Umbilical cord (tissue), 1 donor: ENCODE measurements at regions not wholly inside any gene's neighbourhood (a gene's known extent, or its start where the extent isn't known, plus 50 kb on each side); places are given as distances from the start of the nearest gene placed in this dataset.
"Not testable (repeated sequence)": the region's sequence is repeated elsewhere in the genome, so short reads cannot be mapped to it uniquely, and the experiment has no call there.

Source experiments
- DNase-seq: peaks from one replicate; pipeline ENCODE4 v3.0.0-alpha.2; 2015; ENCODE audit warnings: low spot score

- DNase-seq, result not testable (repeated sequence)
Observed at GRCh38 chr7:76851617-76852016, 180.5 kb downstream of the SPDYE17 start.

DNA sequence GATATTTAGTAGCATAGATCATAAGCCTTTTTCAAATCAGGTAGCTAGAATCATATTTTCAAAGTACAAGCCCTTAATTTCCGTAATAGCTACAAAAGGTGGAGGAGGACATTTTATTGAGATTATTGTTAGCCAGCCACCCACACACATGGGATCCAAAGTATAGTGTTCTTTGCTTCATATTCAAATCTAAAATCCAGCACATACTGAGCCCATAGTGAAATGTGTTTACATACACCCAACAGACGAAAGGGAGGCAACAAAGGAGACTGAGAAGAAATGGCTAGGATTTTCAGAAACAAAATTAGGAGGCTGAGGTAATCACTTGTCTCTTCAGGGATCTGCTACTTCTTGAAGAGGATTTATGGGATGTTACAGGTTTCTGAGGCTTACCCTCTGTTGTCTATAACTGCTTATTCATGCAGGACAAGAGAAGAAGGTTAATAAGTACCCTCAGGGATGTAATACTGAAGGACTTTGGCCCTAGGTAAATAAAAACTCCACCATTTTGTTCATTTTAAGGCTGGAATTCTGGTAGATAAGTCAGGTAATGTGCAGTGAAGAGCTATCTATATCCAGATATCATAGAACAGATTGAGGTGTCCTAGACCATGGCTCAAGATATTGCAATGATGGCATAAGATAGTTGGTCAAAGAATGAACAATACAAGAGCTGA lies 182.1 kb downstream of the SPDYE17 start:
- not testable (repeated sequence) for DNase-seq

DNA sequence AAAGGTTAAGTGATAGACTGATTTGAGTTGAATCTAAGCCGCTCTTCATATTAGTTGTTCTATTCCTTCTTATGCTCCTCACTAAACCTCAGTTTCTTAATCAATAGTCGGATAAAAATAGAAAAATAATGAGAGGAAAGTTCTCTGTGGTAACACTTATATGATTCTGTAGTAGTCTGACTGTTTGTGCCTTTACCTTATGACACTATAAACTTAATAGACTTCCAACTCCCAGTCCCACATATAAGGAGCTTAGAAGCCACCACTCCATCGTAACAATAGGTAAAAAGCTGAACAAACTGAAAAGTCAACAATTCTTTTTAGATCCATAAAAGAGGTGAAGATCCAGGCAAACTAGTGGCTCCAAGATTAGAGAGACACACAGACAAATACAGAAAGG lies 192.3 kb downstream of the SPDYE17 start:
- DNase-seq, result not testable (repeated sequence)

DNA sequence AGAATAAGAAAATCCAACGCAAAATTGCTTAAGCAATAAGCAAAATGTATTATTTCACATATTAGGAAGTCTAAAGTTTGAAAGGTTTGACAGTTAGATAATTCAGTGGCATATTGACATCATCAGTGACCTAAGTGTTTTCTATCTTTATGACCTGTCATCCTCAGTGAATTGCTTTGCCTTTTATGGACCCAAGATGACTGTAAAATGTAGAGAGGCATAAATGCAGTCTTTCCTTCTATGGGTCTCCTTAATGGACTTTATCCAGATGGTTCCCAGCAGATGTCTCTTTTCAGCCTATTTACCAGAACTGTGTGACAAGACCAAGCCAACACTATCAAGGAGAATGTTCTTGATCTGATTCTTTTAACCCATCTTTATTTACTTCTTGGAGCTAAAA lies 192.9 kb downstream of the SPDYE17 start:
- DNase-seq, result not testable (repeated sequence)

- DNase-seq, result not testable (repeated sequence)
Observed at GRCh38 chr7:76838357-76838756, 193.8 kb downstream of the SPDYE17 start.

DNA sequence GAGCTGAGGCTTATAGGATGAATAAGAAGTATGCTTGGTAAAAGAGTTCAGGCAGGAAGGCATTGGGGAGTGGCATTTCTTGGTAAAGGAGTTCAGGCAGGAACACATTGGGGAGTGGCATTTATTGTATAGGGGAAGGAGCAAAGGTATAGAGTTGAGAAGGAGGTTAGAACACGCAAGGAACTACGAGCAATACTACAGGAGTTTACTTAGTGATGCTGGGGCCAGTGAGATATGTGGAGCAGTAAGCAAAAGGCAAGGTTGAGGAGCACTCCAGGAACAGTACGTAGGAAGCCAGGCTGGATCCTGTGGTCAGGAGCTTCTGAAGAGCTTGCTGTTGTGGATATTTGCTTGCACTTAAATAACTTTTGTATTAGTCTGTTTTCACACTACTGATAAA lies 202.2 kb upstream of the POMZP3 start:
- not testable (repeated sequence) for DNase-seq

DNA sequence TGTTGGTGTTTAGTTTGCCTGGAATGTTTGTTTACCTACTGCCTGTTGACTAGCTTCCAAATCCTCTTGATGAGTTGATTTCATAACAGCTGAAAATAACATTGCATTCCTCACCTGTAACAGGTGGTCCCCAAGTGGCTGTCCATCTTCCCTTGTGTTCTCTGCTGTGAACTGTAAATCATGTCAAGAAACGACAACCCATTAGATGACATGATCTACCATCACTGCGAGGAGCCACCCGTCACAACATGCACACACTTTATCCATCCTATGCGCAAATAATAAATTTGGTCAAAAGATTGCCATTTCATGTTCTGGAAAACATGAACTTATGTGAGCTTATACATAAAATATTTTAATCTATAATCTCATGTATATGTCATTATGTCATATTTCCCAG lies 199.1 kb upstream of the POMZP3 start:
- not testable (repeated sequence) for DNase-seq

GRCh38 chr7:76809856-76810255 lies 182.8 kb upstream of the POMZP3 start:
- not testable (repeated sequence) for DNase-seq

GRCh38 chr7:76807588-76808100 lies 180.6 kb upstream of the POMZP3 start:
- not testable (repeated sequence) for DNase-seq

- DNase-seq, result not testable (repeated sequence)
Observed at GRCh38 chr7:76806460-76806859, 179.4 kb upstream of the POMZP3 start.

DNA sequence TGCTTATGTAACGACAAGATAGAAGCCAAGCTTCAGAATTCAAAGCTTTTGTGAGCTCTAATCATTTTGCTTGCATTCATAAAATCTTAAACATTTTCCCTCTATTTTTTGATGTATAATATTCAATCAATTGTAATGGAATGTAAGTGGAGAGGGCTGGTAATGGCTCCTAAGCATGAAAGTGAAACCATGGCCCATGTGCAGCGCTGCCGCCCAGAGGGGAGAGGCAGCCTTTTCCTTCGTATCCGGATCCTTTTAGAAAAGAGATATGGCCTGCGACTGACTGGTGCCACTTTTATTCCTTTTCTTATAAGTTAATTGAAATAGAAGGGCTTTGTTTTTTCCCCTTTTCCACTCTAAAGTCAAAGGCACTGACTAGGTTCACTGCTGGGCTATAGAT lies 178.9 kb upstream of the POMZP3 start:
- peak; percentile 20 for DNase-seq

DNA sequence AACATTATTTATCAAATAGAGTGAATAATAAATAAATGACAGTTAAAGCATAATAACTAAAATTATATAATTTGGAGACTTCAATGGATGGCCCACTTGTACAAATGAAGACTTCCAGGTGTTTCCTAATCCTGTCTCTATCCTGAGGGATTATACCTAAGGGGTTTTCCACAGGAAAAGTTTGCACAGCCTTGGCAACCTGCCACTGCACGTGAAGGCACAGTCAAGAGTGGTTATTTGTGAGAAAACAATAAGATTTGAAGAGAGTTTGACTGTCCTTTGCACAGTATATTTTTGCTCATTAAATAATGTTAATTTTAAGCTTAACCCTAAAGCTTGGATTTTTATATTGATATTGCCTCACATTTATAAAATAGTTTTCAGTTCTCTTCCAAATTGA lies 178.2 kb upstream of the POMZP3 start:
- not testable (repeated sequence) for DNase-seq

- DNase-seq, result not testable (repeated sequence)
Observed at GRCh38 chr7:76797639-76798038, 170.6 kb upstream of the POMZP3 start.

- not testable (repeated sequence) for DNase-seq
Observed at GRCh38 chr7:76780693-76781092, 153.6 kb upstream of the POMZP3 start.

GRCh38 chr7:76774279-76774678 lies 147.2 kb upstream of the POMZP3 start:
- DNase-seq, result not testable (repeated sequence)

DNA sequence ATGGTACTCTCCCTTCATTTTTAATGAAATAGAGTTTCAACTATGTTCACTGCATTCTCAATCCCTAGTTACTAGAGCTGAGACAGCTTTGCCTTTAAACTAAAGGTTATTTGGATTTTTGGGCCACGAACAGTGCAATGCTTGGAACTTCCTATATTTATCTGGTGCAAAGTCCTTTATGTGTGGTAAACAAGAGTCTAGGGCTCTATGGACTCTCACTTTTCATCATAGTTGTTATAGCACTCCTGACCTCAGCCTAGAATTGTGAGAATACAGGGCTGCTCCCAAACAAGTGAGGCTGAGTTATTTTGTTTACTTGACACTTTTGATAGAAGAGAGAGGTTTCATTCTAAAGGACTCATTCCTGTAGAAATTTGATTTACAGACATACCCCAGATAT lies 144.9 kb upstream of the POMZP3 start:
- not testable (repeated sequence) for DNase-seq

DNA sequence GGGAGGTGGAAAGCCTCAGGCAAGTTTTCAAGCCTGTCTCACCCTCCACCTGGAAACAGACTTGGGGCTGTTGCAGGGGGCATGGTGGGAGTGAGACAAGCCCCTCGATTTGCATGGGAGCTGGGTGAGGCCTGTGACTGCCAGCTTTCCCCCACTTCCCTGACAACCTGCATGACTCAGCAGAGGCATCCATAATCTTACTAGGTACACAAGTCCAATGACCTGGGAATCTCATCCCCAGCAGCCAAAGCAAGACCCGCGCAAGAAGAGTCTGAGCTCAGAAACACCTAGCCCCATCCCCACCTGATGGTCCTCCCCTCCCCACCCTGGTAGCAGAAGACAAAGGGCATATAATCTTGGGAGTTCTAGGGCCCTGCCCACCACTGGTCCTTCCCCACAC lies 136.9 kb upstream of the POMZP3 start:
- DNase-seq, result not testable (repeated sequence)

- not testable (repeated sequence) for DNase-seq
Observed at GRCh38 chr7:76760546-76761220, 133.6 kb upstream of the POMZP3 start.

DNA sequence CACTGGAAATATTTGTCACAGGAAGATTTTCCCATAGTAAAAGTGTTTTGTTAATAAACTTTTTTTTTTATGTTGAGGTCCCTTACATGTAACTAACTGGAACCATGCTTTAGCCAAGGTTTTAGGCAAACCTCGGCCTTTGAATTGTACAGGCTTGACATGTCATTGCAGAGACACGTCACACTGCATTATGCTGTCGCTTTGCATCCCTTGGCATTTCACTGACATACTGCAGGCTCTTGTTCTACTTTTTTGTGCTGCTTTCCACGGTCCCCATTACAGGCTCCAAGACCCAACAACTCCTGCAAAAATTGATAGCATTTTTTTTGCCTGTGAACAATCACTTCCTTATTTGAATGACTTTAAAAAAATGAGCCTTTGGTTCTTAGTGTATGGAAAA lies 112.5 kb upstream of the POMZP3 start:
- not testable (repeated sequence) for DNase-seq

DNA sequence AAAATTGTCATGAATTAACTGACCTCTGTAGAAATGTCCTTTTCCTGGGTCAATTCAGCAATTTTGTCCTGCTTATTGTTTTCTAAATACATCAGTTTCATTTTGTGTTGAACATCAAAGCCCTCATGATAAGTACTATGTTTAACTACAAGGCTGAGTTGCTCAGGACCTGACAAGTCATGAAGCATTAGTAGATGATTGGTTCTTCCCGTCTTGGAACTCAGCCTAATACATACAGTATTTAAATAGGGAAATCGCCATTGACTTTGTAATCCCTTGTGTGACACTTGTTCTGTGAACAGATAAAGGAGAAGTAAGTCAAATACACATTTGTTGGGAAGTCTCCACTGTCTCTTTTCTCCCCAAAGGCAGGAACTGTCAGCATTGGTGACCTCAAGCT lies 109.6 kb upstream of the POMZP3 start:
- not testable (repeated sequence) for DNase-seq

- not testable (repeated sequence) for DNase-seq
Observed at GRCh38 chr7:76736091-76736490, 109.0 kb upstream of the POMZP3 start.

- not testable (repeated sequence) for DNase-seq
Observed at GRCh38 chr7:76735668-76736067, 108.6 kb upstream of the POMZP3 start.

DNA sequence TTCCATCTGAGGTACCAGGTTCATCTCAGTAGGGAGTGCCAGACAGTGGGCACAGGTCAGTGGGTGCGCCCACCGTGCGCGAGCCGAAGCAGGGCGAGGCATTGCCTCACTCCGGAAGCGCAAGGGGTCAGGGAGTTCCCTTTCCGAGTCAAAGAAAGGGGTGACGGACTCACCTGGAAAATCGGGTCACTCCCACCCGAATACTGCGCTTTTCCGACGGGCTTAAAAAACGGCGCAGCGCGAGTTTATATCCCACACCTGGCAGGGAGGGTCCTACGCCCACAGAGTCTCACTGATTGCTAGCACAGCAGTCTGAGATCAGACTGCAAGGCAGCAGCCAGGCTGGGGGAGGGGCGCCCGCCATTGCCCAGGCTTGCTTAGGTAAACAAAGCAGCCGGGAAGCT lies 101.5 kb upstream of the POMZP3 start:
- not testable (repeated sequence) for DNase-seq
